ENCODE measurements at regions not wholly inside any gene's neighbourhood (a gene's known extent, or its start where the extent isn't known, plus 50 kb on each side); places are given as distances from the start of the nearest gene placed in this dataset.

- Histone ChIP-seq H3K4me2 (ENCODE audit: insufficient read depth, low read length, poor library complexity, severe bottlenecking) (no peak overlapping the region), H3K4me1 (ENCODE audit: control insufficient read depth in 2 of 2, insufficient read depth in 1 of 2, low read depth in 1 of 2, low read length in 2 of 2) (no peaks in the 10 kb centered on the region), H3K4me3 (ENCODE audit: low read length in 2 of 2) (no peak overlapping the region), H3K27me3 (ENCODE audit: control insufficient read depth in 3 of 3, insufficient read depth in 3 of 3, low read depth in 1 of 3, low read length in 3 of 3) (no peaks in the 10 kb centered on the region), H3K23ac (ENCODE audit: low read depth, low read length, poor library complexity) (no peak overlapping the region), H3K14ac (ENCODE audit: low read length) (no peak overlapping the region), H3K18ac (ENCODE audit: low read length) (no peak overlapping the region), H3K27ac (replicated peaks; ENCODE audit: low read length) (no peak overlapping the region), H3K4ac (ENCODE audit: low read length) (no peak overlapping the region), H2BK15ac (ENCODE audit: low read length) (no peak overlapping the region), H3K9me3 (replicated peaks in 1 of 2; ENCODE audit: control insufficient read depth in 2 of 2, insufficient read depth in 1 of 2, low read depth in 1 of 2, low read length in 2 of 2) (no peaks in the 10 kb centered on the region), H3K79me1 (ENCODE audit: low read depth, low read length) (no peaks in the 10 kb centered on the region), H2BK120ac (ENCODE audit: low read depth, low read length) (no peak overlapping the region), H2BK12ac (ENCODE audit: low read length) (no peak overlapping the region), H2AK5ac (ENCODE audit: low read depth, low read length) (no peak overlapping the region), H2BK5ac (ENCODE audit: low read length) (no peak overlapping the region), H4K8ac (ENCODE audit: low read depth, low read length) (no peak overlapping the region), H3K9ac (ENCODE audit: low read depth, low read length, poor library complexity) (no peak overlapping the region), H3K36me3 (replicated peaks in 1 of 2; ENCODE audit: control insufficient read depth in 2 of 2, insufficient read depth in 2 of 2, low read length in 2 of 2) (no peaks in the 10 kb centered on the region), H2AFZ (ENCODE audit: low read length) (no peak overlapping the region), H4K91ac (ENCODE audit: low read depth, low read length, poor library complexity) (no peak overlapping the region)
- WGBS, 2 donors (ENCODE audit: extremely low coverage in 2 of 2, insufficient read length in 2 of 2, insufficient replicate concordance in 1 of 2): no CpG with 5 or more reads among the region's 2 CpGs
- DNase-seq (ENCODE audit: low spot score): no peak
These were observed 419.7 kb upstream of the BRINP1 start for GRCh38 chr9:119788921-119789320.

DNA sequence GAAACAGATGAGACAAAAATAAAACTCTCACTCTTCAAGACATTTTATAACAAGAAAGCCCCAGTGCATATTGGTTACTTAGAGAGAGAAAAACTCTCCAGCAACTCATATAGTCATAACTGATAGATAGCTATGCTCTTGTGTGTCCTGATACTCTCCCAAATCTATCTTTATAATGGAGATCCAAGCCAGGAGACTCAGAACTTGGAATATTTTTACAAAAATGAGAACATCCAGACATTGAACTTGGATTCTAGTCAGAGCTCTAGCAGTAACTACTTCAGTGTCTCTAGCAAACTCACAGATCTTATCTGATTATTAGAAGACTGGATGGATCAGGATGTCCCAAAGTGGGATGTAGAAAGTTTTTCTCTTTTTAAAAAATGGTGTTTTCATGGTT, 412.7 kb upstream of the BRINP1 start:
- Histone ChIP-seq H3K27ac (replicated peaks; ENCODE audit: low read length) (no peak overlapping the region), H4K91ac (ENCODE audit: low read depth, low read length, poor library complexity) (no peak overlapping the region), H2BK120ac (ENCODE audit: low read depth, low read length) (no peak overlapping the region), H3K4me2 (ENCODE audit: insufficient read depth, low read length, poor library complexity, severe bottlenecking) (no peak overlapping the region), H3K18ac (ENCODE audit: low read length) (no peak overlapping the region), H3K36me3 (replicated peaks in 1 of 2; ENCODE audit: control insufficient read depth in 2 of 2, insufficient read depth in 2 of 2, low read length in 2 of 2) (no peaks in the 10 kb centered on the region), H3K79me1 (ENCODE audit: low read depth, low read length) (no peaks in the 10 kb centered on the region), H2BK15ac (ENCODE audit: low read length) (no peak overlapping the region), H2AFZ (ENCODE audit: low read length) (no peak overlapping the region), H3K4ac (ENCODE audit: low read length) (no peak overlapping the region), H2AK5ac (ENCODE audit: low read depth, low read length) (no peak overlapping the region), H4K8ac (ENCODE audit: low read depth, low read length) (no peak overlapping the region), H3K9ac (ENCODE audit: low read depth, low read length, poor library complexity) (no peak overlapping the region), H3K23ac (ENCODE audit: low read depth, low read length, poor library complexity) (no peak overlapping the region), H2BK12ac (ENCODE audit: low read length) (no peak overlapping the region), H3K4me1 (ENCODE audit: control insufficient read depth in 2 of 2, insufficient read depth in 1 of 2, low read depth in 1 of 2, low read length in 2 of 2) (no peaks in the 10 kb centered on the region), H3K14ac (ENCODE audit: low read length) (no peak overlapping the region), H3K27me3 (ENCODE audit: control insufficient read depth in 3 of 3, insufficient read depth in 3 of 3, low read depth in 1 of 3, low read length in 3 of 3) (no peaks in the 10 kb centered on the region), H2BK5ac (ENCODE audit: low read length) (no peak overlapping the region), H3K4me3 (ENCODE audit: low read length in 2 of 2) (no peak overlapping the region), H3K9me3 (replicated peaks in 1 of 2; ENCODE audit: control insufficient read depth in 2 of 2, insufficient read depth in 1 of 2, low read depth in 1 of 2, low read length in 2 of 2) (no peaks in the 10 kb centered on the region)
- no peak for DNase-seq (ENCODE audit: low spot score)

DNA sequence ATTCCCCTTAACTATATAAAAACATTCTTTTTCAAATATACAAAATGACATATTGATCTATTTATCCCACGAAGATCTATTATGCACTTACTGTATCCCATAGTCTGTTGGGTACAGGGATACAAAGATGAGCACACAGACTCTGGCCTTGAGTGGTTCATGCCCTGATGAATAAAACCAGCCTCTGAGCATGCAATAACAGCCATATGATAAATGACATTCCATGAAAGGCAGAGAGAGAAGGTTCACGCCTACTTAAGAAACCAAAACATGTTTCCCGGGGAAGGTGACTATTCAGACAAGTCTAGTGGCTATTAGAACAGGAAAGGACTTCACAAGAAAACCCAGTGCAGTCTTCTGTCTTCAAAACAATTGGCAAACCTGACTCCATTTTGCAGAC, 406.2 kb upstream of the BRINP1 start:
- no peak overlapping the region for H2BK5ac ChIP-seq (ENCODE audit: low read length)
- no peak overlapping the region for H3K4me2 ChIP-seq (ENCODE audit: insufficient read depth, low read length, poor library complexity, severe bottlenecking)
- no peak overlapping the region for H3K4ac ChIP-seq (ENCODE audit: low read length)
- H2BK120ac ChIP-seq (ENCODE audit: low read depth, low read length): no peak overlapping the region
- no peak for DNase-seq (ENCODE audit: low spot score)
- H3K14ac ChIP-seq (ENCODE audit: low read length): no peak overlapping the region
- no peaks in the 10 kb centered on the region for H3K79me1 ChIP-seq (ENCODE audit: low read depth, low read length)
- H2BK12ac ChIP-seq (ENCODE audit: low read length): no peak overlapping the region
- H3K18ac ChIP-seq (ENCODE audit: low read length): no peak overlapping the region
- H2AK5ac ChIP-seq (ENCODE audit: low read depth, low read length): no peak overlapping the region
- no peaks in the 10 kb centered on the region for H3K27me3 ChIP-seq (ENCODE audit: control insufficient read depth in 3 of 3, insufficient read depth in 3 of 3, low read depth in 1 of 3, low read length in 3 of 3)
- no peak overlapping the region for H3K9ac ChIP-seq (ENCODE audit: low read depth, low read length, poor library complexity)
- H4K91ac ChIP-seq (ENCODE audit: low read depth, low read length, poor library complexity): no peak overlapping the region
- H4K8ac ChIP-seq (ENCODE audit: low read depth, low read length): no peak overlapping the region
- H3K4me3 ChIP-seq (ENCODE audit: low read length in 2 of 2): no peak overlapping the region
- H3K23ac ChIP-seq (ENCODE audit: low read depth, low read length, poor library complexity): no peak overlapping the region
- H2AFZ ChIP-seq (ENCODE audit: low read length): no peak overlapping the region
- WGBS, 2 donors (ENCODE audit: extremely low coverage in 2 of 2, insufficient read length in 2 of 2, insufficient replicate concordance in 1 of 2): 100% methylated on average over 1 of the region's 3 CpGs; no CpG with 5 or more reads in 1 of the 2 donors
- H2BK15ac ChIP-seq (ENCODE audit: low read length): no peak overlapping the region
- peaks cover 0 to 7% of the 10 kb centered on the region in 2 donors for H3K4me1 ChIP-seq (ENCODE audit: control insufficient read depth in 2 of 2, insufficient read depth in 1 of 2, low read depth in 1 of 2, low read length in 2 of 2)
- no peaks in the 10 kb centered on the region for H3K9me3 ChIP-seq (replicated peaks in 1 of 2; ENCODE audit: control insufficient read depth in 2 of 2, insufficient read depth in 1 of 2, low read depth in 1 of 2, low read length in 2 of 2)
- H3K27ac ChIP-seq (replicated peaks; ENCODE audit: low read length): no peak overlapping the region
- H3K36me3 ChIP-seq (replicated peaks in 1 of 2; ENCODE audit: control insufficient read depth in 2 of 2, insufficient read depth in 2 of 2, low read length in 2 of 2): no peaks in the 10 kb centered on the region

DNA sequence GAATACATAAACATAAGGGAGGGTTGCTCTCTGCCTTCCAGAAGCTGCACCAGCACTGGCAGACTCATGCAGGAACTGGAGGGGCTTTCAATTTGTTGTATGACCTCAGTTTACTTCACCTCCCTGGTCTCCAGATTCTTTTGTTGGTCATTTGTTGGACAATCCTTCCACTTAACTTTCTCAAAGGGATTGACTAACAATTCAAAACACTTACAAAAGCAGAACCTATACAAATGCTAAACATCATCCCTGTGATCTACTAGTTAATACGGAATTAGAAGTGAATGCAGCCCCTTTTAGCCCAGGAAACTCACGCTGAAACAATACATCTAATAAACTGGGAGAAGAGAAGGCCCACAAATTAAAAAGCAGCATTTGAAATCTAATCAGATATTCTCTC, 404.6 kb upstream of the BRINP1 start:
- Histone ChIP-seq H3K27ac (replicated peaks; ENCODE audit: low read length) (no peak overlapping the region), H3K14ac (ENCODE audit: low read length) (no peak overlapping the region), H3K23ac (ENCODE audit: low read depth, low read length, poor library complexity) (no peak overlapping the region), H3K18ac (ENCODE audit: low read length) (no peak overlapping the region), H2BK12ac (ENCODE audit: low read length) (no peak overlapping the region), H2BK120ac (ENCODE audit: low read depth, low read length) (no peak overlapping the region), H2BK5ac (ENCODE audit: low read length) (no peak overlapping the region), H2AFZ (ENCODE audit: low read length) (no peak overlapping the region), H3K4me1 (ENCODE audit: control insufficient read depth in 2 of 2, insufficient read depth in 1 of 2, low read depth in 1 of 2, low read length in 2 of 2) (peaks cover 0 to 7% of the 10 kb centered on the region in 2 donors), H4K8ac (ENCODE audit: low read depth, low read length) (no peak overlapping the region), H3K79me1 (ENCODE audit: low read depth, low read length) (no peaks in the 10 kb centered on the region), H2AK5ac (ENCODE audit: low read depth, low read length) (no peak overlapping the region), H3K9me3 (replicated peaks in 1 of 2; ENCODE audit: control insufficient read depth in 2 of 2, insufficient read depth in 1 of 2, low read depth in 1 of 2, low read length in 2 of 2) (no peaks in the 10 kb centered on the region), H3K4me3 (ENCODE audit: low read length in 2 of 2) (no peak overlapping the region), H3K27me3 (ENCODE audit: control insufficient read depth in 3 of 3, insufficient read depth in 3 of 3, low read depth in 1 of 3, low read length in 3 of 3) (no peaks in the 10 kb centered on the region), H3K9ac (ENCODE audit: low read depth, low read length, poor library complexity) (no peak overlapping the region), H3K4me2 (ENCODE audit: insufficient read depth, low read length, poor library complexity, severe bottlenecking) (no peak overlapping the region), H3K36me3 (replicated peaks in 1 of 2; ENCODE audit: control insufficient read depth in 2 of 2, insufficient read depth in 2 of 2, low read length in 2 of 2) (no peaks in the 10 kb centered on the region), H2BK15ac (ENCODE audit: low read length) (no peak overlapping the region), H4K91ac (ENCODE audit: low read depth, low read length, poor library complexity) (no peak overlapping the region), H3K4ac (ENCODE audit: low read length) (no peak overlapping the region)
- WGBS, 2 donors (ENCODE audit: extremely low coverage in 2 of 2, insufficient read length in 2 of 2, insufficient replicate concordance in 1 of 2): no CpG with 5 or more reads among the region's 2 CpGs
- DNase-seq (ENCODE audit: low spot score): no peak

Measured in neuronal stem cell (in vitro differentiated cells).